Amniotic epithelial cell (primary cell): ENCODE measurements at regions not wholly inside any gene's neighbourhood (a gene's known extent, or its start where the extent isn't known, plus 50 kb on each side); places are given as distances from the start of the nearest gene placed in this dataset.
A peak's percentile ranks its signal among the peaks of the same experiment; 100 is the strongest.
"Not testable (repeated sequence)": the region's sequence is repeated elsewhere in the genome, so short reads cannot be mapped to it uniquely, and the experiment has no call there.

ENCODE experiments used
- DNase-seq: peaks from one replicate; pipeline ENCODE4 v3.0.0-alpha.2; 2010; ENCODE audit warnings: low read depth

DNA sequence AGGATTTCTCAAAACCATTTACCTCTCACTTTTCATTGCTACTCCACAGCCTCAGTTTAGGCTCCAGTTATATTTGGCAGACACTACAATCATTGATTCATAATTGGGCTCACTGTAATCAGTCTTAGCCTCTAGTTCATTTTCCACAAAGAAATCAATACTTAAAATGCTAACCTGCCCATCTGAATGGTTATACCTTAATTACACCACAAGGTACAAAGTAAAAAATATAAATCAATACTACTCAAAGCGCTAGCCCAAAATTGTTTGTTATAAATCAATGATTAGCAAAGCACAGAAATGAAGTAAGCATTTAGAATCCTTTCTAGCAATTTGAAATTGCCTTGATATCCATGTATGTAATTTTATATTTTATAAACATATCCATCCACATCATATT lies 222.6 kb upstream of the NDST3 start:
- no peak for DNase-seq

DNA sequence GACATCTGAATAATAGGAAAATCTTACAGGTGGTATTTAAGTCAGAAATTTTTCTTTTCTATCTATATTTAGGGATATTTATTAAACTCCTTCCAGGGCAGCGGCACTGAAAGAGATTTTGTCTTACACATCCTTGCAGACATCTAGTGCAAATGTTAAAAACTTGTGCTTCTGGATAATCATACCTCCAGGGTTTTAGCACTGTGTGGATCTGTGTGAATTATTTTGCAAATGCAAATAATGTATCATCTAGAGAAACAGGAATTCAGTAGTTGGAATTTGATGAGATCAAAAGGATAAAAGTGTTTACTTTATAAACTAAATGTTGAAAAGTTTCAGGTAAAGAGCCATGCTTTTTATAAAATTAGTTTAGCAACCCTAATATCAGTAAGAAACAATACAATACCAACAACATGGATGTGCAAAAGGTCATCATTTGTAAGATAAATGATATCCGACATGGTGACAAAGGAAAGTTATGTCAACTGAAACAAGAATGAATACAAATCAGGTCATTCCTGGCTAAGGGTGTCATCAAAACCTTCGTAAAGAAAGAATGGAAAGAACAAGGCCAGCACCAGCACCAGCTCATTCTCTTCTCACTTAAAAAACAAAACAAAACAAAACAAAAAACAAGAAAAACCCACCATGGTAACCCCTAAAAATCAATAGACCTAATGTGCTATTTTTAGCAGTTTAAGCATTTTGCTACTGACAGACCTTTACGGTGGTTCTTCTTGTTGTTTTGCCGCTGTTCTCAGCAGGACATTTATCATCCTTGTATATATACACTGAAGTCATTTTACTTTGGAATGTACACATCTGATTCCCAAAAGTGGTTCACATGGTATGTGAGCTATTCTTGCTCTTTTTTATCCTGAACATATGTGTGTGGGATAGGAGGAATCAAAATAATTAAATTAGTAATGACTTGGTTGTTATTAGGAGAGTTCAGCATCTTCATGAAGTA lies 219.7 kb upstream of the NDST3 start:
- DNase-seq = peak; percentile 1

DNA sequence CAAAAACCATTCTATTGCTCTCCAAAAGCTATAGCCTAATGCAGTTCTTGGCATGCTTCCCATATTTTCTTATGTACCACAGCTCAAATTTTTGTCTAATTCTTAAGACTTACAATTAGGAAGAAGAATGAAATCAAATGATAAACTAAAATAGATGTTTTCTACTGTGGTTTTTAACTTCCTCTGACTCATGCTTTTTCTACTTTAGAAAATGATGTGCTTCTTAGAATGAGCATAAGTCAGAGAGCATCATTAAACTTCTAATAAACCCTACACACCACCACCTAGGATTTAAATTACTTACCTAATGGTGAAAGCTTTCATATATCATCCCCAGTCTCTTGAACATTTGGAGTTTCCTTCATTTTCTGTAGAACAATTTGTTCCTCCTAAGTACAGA lies 217.0 kb upstream of the NDST3 start:
- peak; percentile 19 for DNase-seq

DNA sequence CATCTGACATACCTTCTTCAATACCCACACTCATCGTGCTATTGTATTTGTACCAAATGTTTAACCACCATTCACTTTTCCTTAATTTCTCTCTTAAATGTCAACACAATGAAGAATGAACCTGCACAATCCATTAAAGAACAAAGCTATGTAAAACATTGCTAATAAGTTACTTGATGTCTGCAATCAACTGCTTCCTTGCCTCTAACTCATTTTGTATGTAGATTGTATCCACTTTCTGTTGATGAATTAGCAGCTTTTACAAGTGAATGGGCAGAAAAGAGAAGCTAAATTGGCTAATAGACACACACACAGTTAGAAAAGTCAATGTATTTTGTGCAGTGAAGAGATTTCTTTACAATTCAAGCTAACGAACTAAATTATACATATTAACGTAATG lies 212.5 kb upstream of the NDST3 start:
- DNase-seq = no peak

DNA sequence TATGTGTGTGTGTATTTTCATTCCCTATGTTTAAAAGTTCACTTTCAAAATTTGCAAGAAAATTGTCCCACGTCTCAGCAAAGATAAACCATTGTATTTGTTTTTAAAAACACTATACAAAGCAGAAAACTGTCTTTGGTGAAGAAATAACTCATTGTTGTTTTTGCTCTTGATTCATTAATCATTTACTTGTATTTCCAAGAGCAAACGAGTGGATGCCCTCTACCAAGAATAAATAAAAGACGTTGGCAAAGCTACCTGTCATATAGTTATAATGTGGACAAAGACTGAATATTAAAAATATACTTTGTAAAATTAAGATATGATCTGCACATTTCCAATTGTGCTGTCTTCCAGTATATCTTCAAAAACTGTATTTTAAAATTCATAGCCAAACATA lies 210.9 kb upstream of the NDST3 start:
- DNase-seq = no peak

DNA sequence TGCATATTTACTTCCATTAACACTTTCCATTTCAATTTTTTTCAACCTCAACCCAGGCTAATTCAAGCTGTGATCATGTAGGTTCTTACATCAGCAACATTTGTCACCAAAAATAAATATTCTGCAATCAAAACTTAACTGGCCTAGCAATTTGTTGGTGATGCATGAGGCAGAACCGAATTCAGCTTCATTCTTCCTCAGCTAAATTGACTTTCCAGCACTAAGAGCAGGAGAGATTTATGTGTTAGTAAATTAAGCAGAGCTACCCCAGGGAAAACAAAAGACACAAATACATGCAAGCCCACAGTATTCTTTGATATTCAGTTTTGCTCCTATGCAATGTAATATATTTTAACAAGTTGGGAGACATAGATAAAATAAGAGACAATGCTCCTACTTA lies 208.7 kb upstream of the NDST3 start:
- DNase-seq = no peak

DNA sequence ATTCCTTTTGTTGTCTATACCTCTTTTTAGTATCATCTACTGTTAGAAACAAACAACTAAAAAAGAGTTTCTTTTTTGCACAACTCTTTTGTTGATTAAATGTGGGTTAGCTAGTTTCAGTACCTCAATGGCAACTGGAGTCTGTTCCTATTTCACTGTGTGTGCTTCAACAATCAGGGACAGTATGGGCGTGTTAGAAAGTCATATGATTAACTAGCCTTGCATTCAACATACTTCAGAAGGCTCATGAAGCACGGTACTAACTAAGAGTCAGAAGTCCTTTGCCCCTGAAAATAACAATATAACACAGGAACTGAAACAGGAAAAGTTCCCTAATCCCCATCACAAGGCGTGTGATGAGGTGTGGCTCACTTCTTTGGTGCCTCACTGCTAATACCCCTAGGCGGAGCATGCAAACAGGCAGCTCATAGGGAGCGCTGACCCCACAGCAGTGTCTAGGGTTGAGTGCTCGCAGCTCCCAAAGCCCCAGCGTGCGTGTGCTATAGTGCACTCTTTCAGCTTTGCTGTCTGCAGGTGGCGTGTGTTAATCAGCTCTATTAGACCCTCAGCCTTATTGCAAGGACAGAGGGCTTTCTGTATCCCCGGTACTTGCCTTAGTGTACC lies 203.1 kb upstream of the NDST3 start:
- no peak for DNase-seq

DNA sequence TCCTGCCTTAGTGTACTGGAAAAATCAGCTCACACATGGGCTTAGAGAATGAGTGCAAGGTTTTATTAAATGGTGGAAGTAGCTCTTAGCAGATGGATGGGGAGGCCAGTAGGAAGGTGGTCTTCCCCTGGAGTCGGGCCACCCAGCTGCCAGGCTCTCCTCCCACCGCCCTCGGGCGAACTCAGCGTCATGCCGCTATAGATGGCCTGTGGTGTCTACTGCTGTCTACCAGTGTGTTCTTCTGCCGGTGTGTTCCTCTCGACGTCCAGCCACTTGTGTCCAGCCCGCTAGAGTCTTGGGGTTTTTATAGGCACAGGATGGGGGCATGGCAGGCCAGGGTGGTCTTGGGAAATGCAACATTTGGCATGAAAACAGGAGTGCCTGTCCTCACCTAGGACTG lies 198.7 kb upstream of the NDST3 start:
- DNase-seq = no peak

DNA sequence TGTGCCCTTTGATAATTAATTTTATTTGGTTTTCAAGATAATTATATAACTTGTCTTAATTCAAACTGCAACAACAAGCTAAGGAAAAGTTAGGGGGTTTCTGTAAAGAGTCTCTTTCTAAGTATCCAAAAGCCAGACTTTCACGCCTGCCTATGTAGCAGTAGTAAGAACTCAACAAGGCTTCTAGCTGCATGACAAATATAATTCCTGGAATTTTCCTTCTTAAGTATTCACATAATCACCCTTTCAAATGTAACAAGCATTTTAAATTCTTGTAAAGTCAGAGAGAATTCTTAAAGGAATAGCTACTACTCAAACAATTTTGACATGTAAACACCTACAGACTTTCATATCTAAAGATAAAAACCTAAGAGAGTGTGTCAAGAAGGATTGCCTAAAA lies 189.7 kb upstream of the NDST3 start:
- DNase-seq = no peak

DNA sequence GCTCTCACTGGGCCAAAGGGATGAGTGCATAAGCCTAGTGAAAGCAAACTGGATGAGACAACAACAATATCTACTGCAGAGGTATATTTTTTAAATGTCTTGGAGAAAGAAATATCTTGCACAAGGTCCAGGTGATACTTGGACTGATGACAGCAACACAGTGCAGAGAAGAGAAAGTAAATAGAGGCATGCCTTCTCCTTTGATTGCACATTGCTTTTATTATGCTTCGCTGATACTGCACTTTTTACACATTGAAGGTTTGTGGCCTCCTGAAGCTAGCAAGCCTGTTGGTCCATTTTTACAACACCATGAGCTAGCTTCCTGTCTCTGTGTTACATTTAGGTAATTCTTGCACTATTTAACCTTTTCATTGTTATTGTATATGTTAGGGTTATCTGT lies 189.0 kb upstream of the NDST3 start:
- no peak for DNase-seq

DNA sequence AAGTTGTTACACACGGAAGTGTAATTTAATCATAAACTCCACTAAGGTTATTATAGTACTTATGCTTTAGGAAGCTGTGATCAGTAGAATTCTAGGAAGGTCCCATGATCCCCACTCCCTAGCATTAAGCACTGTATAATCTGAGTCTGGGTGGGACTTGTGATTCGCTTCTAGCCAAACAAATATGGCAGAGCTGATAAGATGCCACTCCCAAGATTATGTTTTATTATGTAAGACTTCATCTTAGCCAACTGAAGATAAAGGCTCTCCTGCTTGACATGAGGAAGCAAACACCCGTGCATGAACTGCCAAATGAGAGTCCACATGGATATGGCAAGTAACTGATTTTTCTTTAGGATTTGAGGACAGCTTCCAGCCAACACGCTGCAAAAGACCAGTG lies 186.4 kb upstream of the NDST3 start:
- DNase-seq = no peak

DNA sequence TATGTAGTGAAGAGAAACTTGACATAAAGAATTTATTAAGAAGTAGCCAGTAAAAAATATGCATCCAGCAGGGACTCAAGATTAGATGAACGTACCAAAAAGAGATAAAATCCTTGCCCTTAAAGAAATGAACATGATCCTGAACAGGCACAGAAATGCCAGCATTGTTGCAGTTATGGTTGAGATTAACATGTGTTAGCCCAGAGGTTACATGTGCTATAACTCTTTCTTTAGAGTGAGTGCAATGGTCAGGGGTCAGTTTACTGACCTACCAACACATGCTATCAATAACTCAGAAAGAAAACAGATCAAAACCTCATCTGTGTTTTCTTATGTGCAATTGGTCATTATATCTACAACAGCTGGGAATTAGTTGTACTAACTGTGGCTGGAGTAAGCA lies 166.1 kb upstream of the NDST3 start:
- DNase-seq = no peak

DNA sequence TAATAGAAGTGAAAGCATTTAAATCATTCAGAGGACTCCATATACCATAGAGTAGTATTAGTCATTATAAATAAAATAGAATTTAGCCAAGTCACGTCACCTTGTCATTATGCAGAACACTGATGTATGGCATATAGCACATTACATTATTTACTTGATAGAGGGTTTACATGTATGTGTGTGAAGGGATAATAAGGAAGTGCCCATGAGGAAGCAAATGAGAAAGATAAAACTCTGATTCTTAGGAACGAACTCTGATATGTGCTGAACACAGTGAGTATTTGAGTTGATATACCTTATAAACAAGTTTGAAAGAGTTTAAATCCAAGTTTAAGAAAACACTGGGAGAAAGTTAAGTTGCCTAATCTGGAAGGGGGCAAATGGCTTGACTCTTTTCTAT lies 160.5 kb upstream of the NDST3 start:
- no peak for DNase-seq

DNA sequence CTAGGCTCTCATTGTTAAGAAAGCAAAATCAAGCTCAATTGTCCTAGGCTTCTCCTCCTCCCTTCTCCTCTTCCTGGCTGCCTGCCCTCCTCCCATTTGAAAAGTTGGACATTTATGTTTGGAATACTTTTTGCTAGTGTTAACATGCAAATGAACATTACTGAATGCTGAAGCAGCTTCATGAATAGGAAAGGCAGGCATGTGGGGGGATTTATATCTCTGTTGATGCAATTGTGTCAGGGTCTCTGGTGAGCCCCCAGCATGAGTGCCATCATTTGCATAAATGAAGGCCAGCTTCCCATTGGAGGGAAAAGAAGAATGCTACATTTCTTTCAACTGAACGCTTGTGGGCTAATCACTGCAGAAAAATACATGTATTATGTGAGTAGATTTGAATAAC lies 160.1 kb upstream of the NDST3 start:
- DNase-seq = no peak

DNA sequence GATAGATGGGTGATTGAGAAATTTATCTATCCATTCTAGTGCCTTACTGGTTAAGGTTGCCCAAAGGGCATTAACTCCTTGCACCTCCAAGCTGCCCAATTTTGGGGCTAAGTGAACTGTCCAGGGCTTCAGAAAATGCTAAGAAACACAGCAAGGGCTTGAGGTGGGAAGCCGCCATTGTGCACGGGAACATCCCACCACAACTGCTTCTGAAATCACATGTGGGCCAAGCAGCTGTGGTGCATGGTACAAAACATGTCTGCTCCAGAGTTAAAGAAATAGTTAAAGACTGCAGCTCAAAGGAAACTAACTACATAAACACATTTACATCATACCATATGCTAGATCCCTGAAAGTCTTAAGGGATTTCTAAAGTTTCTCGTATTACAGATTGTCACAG lies 144.3 kb upstream of the NDST3 start:
- DNase-seq = no peak

DNA sequence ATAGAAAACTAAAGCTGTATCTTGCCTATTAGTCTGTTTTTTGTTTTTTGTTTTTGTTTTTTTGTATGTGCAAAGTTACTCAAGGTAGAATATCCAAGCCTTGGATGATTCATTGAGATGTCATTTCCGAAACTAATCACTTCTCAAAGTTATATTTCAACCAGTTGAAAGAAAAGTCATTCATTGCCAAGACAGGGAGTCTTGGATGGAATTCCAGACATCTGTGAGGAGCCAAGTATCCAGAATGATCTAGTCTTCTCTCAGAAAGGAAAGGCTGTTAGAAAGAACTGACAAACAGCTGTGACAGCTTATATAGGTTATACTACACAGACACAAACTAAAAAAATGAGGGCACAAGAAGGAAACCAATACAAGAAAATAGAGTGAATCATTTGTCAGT lies 141.1 kb upstream of the NDST3 start:
- DNase-seq = peak; percentile 4

DNA sequence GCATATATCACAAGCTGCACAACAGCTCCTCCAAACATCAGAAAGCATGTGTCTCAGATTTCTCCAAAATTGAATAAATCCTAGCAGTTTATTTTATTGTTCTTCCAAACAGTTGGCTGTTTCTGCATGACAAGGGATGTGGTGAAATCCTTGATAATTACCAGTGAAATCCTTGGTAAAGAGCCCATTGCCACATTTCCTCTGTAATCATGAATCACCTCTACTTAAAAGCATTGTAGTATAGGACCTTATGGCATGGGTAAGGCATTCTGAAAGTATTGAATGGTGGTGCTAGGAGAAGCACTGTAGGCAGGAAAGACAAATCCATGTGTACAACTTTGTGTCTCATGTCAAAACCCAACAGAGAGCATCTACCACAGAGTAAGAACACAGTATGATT lies 135.8 kb upstream of the NDST3 start:
- DNase-seq = peak; percentile 58

DNA sequence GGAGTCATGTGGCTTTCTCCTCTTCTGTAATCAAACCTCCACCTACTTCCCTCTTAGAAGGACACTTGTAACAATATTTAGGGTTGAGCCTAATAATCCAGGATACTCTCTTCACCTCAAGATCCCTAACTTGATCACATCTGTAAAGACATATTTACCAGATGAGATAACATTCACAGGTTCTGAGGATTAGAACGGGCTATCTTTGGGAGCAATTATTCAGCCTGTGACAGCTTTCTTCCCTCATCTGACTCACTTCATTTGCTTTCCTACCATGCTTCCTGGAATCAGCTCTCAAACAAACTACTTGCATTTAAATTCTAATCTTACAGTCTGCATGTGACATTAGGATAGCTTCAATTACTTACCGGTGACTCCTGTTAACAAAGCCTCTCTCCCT lies 133.5 kb upstream of the NDST3 start:
- DNase-seq = peak; percentile 28

DNA sequence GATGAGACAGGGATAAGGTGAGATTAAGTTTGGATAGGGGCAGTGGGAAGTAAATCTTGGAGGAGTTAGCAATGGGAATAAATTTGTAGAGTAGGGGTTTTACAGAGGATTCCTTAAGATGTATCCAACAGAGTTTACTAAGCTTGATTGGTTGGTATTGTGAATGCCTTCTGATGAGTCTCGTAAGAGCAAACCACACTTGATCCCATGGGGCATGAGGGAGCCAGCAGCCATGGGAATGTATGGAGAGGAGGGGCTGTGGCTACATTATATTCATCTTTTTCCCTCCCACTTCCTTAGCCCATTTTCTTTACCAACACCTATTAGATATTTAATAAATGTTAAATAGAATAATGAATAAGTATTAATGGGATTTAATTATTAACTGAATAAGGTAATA lies 126.6 kb upstream of the NDST3 start:
- no peak for DNase-seq

DNA sequence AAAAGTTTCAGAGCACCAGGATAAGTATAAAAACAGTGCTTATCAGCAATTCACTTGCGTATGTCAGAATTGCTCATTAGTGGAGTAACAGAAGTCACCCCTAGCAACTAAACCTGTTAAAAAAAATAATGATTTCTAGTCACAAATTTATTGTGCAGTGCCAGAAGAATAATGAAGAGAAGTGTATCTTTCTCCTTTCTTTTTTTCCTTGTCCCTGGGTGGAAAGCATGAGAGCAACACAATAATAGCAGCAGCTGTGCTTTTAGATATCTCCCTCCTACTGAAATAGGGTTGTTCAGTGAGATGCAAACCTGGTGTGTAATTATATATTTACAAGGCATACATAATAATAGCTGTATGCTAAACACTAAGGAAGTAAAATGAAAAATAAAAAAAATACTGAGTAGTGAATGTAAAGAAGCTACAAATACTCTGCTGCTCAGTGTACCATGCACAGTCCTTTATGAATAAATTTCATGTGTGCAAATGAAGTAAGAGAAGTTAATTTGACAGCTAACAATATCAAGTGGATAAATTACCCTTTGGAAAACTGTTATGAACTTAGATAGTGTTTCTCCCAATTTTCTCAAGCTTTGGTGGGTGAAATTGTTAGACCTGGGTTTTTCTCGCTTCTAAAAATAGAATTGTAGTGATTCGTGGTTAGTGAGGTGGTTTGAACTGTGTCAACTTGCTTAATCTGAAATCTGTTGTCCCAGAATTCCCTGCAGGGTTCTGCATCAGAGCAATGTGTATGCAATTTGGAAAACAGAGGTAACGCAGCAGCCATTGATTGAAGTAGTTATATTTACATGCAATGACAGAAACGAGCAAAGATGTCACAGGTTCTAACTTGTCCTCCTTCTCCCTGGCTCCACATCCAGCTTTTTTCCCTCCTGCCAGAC lies 125.7 kb upstream of the NDST3 start:
- no peak for DNase-seq

DNA sequence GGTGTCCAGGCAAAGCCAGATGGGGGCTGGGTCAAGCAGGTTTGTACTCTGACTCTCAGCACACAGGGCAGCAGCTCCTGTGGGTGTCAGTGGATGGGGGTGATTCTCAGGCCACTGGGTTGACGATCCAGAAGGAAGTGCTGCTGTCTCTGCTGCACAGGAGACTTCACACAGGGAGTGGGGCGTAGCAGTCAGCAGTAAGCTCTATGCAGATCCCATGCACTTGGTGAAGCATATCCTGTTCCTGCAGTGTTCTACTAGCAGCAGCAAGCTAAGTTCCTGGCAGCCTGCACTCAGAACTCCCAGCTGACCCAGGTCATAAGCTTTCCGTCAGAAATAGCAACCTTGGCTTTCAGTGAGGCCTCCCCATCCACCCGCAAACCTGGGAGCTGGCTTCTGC lies 117.6 kb upstream of the NDST3 start:
- DNase-seq = no peak

DNA sequence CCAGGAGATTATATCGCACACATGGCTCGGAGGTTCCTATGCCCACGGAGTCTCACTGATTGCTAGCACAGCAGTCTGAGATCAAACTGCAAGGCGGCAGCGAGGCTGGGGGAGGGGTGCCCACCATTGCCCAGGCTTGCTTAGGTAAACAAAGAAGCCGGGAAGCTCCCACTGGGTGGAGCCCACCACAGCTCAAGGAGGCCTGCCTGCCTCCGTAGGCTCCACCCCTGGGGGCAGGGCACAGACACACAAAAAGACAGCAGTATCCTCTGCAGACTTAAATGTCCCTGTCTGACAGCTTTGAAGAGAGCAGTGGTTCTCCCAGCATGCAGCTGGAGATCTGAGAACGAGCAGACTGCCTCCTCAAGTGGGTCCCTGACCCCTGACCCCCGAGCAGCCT lies 112.0 kb upstream of the NDST3 start:
- not testable (repeated sequence) for DNase-seq

DNA sequence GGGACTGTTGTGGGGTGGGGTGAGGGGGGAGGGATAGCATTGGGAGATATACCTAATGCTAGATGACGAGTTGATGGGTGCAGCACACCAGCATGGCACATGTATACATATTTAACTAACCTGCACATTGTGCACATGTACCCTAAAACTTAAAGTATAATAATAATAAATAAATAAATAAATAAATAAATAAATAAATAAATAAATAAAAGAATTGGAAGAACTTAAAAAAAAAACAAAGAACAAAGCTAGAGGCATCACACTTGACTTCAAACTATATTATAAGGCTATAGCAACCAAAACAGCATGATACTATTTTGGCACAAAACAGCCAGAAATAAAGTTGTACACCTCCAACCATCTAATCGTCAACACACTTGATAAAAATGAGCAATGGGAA lies 106.5 kb upstream of the NDST3 start:
- not testable (repeated sequence) for DNase-seq
